ENCODE measurements at regions not wholly inside any gene's neighbourhood (a gene's known extent, or its start where the extent isn't known, plus 50 kb on each side); places are given as distances from the start of the nearest gene placed in this dataset.

DNA sequence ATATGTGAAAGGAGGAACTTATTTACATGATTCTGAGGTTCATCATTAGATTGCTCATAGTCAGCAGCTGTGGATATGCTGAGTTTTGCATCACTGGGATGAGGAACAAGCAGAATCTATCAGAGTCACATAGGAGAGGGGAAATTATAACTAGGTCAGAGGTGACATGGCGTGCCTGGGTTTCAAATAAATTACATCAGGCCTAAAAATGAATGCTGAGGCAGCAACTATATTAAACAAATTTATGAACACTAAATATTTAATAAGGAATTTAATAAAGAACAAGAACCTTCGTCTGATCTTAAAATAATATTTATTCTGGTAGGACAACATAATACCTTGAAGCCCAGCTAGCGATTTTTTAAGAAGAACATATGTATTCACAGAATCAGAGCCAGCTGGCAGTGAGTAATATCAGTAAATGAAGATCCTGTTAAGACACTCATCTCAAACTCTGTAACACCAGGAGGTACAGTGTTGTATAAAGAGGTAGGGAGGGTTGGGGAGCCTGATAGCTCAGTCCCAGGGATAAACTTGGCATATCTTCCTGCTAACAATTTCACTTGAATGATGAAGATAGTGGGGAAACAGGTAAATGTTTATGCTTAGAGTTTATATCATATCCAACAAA is 60.9 kb upstream of the HS3ST1 start:
- in situ Hi-C loops (cut with HindIII; ENCODE audit: extremely low pct_ligation_motif_present, low pct_unique_long_range_greater_than_20kb): no loop called here
- ChIA-PET POLR2A (no interaction called here), CTCF (ENCODE audit: low intra/inter-chr PET ratio, low total read pairs) (no interaction called here)
- FAIRE-seq: no peak
- Histone ChIP-seq H3K4me3 (replicated peaks in 1 of 3; ENCODE audit: insufficient read depth in 1 of 3, low read depth in 2 of 3, low read length in 3 of 3) (no peak overlapping the region), H3K27me3 (ENCODE audit: control insufficient read depth in 1 of 2, insufficient read depth in 2 of 2, low read length in 2 of 2) (no peaks in the 10 kb centered on the region), H3K4me2 (ENCODE audit: low read depth, low read length) (no peak overlapping the region), H3K36me3 (replicated peaks in 1 of 2; ENCODE audit: control insufficient read depth in 1 of 2, insufficient read depth in 2 of 2, low read length in 2 of 2) (no peaks in the 10 kb centered on the region), H3K9me3 (ENCODE audit: low read length) (peaks cover 19% of the 10 kb centered on the region), H3K79me2 (ENCODE audit: insufficient read depth, low read length) (no peaks in the 10 kb centered on the region), H2AFZ (ENCODE audit: low read length) (no peak overlapping the region), H3K27ac (ENCODE audit: extremely low read length, insufficient read depth, low read length) (no peak overlapping the region), H3K9ac (ENCODE audit: insufficient read depth, low read depth, low read length) (no peak overlapping the region), H4K20me1 (ENCODE audit: insufficient read depth, low read length) (no peaks in the 10 kb centered on the region), H3K4me1 (ENCODE audit: insufficient read depth, low read length) (no peaks in the 10 kb centered on the region)
- no peak for ATAC-seq
- intact Hi-C loops (cut with micrococcal nuclease; ENCODE audit: unreplicated experiment): loop anchor here (5.0 kb wide), 1 partner anchor 1143 kb away; no protein-coding TSS in a partner anchor
- BruUV-seq (replicated peaks): no TSS peak
- no peak for DNase-seq (ENCODE audit: low spot score)
- TF ChIP-seq YY1 (IDR thresholded peaks at IDR 0.05; ENCODE audit: insufficient read depth, insufficient replicate concordance, low read depth, low read length) (no peak), ZNF549 (CRISPR knock-in tag; IDR thresholded peaks at IDR 0.05) (no peak), POLR2A (IDR thresholded peaks at IDR 0.05; ENCODE audit: insufficient read depth in 1 of 2, low read depth in 2 of 2, low read length in 2 of 2) (no peak), HNF4A (CRISPR knock-in tag; IDR thresholded peaks at IDR 0.05) (no peak), HNF1A (IDR thresholded peaks at IDR 0.05; ENCODE audit: low read depth) (no peak), HNF1A (CRISPR knock-in tag; IDR thresholded peaks at IDR 0.05; ENCODE audit: borderline replicate concordance) (no peak), JUND (CRISPR knock-in tag; IDR thresholded peaks at IDR 0.05) (no peak), ZNF567 (CRISPR knock-in tag; IDR thresholded peaks at IDR 0.05; ENCODE audit: borderline replicate concordance) (no peak), MAFG (CRISPR knock-in tag; IDR thresholded peaks at IDR 0.05) (no peak), DNMT3B (CRISPR knock-in tag; conservative IDR thresholded peaks at IDR 0.05) (no peak), ZNF143 (CRISPR knock-in tag; IDR thresholded peaks at IDR 0.05) (no peak), ZNF850 (CRISPR knock-in tag; conservative IDR thresholded peaks at IDR 0.05) (no peak), ZNF572 (CRISPR knock-in tag; IDR thresholded peaks at IDR 0.05) (no peak)
- 1% methylated on average over 3 of the region's 3 CpGs for WGBS (ENCODE audit: low lambda C conversion rate)

Measured in HepG2 (cell line).